GM03348 (cell line): ENCODE measurements at regions not wholly inside any gene's neighbourhood (a gene's known extent, or its start where the extent isn't known, plus 50 kb on each side); places are given as distances from the start of the nearest gene placed in this dataset.

ENCODE experiments used
- DNase-seq: peaks from one replicate; pipeline ENCODE4 v3.0.0; 2012; ENCODE audit warnings: low spot score

DNA sequence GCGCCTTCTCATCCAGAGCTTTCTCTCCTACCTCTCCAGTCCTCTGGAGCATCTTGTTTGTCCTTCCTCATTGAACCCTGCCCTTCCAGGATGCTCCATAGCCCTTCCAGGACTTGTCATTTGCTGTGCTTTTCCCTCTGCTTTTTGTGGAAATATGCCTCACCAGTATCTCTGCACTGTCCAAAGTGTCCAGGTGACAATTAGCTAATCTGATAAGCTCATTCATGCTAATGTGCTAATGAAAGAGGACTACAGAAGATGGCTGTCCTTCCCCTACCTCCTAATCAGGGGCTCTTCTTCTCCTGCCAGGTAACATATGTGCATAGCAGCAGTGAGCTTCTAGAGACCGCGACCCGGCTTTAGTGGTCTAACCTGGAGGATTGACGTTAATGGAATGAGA lies 58.4 kb upstream of the OTX2 start:
- no peak for DNase-seq

DNA sequence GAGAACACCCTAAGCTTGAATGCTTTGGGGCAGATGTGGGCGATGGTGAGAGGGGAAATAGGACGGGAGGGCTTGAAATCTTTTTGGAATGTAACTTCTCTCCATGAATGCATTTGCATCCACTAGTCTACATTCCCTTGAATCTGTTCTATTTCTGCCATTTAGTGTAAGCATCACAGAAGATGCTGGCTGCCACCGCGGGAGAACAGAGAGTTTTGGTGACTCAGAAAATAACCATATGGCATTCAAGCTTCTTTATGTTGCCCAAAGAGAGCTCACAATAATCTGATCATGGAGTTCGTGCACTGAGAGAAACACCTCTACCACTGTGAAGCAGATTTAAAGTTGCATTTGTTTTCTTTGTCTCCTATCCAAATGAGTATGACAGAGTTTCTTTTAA lies 52.6 kb upstream of the OTX2 start:
- DNase-seq, result no peak

DNA sequence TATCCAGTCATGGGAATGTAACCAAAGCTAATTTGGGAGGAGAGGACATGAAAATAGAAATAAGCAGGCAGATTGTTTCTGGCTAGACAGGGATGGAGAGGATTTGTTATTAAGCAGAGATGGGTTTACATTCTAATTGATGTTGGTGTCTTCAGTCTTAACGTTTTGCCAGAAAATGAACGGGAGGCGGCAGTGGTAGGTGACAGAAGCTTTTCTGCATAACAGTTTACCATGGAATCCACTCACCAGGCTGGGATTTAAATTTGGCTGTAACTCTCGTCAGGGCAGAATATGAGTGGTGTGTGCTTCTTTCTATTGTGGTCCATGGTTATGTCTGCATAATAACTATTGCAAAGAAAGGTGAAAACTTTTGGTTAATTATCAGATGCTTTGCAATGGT lies 50.2 kb upstream of the OTX2 start:
- DNase-seq, result no peak
